Liver (tissue), 7 donors: ENCODE measurements at regions not wholly inside any gene's neighbourhood (a gene's known extent, or its start where the extent isn't known, plus 50 kb on each side); places are given as distances from the start of the nearest gene placed in this dataset.

ENCODE experiments used
- DNase-seq: peaks from one replicate; pipeline ENCODE4 v3.0.0-alpha.2; 2017; ENCODE audit warnings: low spot score
- H3K27ac ChIP-seq, 2 donors: one replicate each; pipeline ENCODE4 v1.7.0; 2013; ENCODE audit warnings: inconsistent platforms in 2 of 2, low read length in 2 of 2, control low read depth in 1 of 2, low read depth in 1 of 2, mild to moderate bottlenecking in 1 of 2
- H3K27me3 ChIP-seq, 4 donors: one replicate each; pipeline versions ENCODE4 v1.6.1 to v1.7.0; 2013; ENCODE audit warnings: low read length in 3 of 4, inconsistent platforms in 1 of 4, mild to moderate bottlenecking in 1 of 4, moderate library complexity in 1 of 4; ENCODE audit not compliant: control insufficient read depth in 4 of 4, insufficient read depth in 4 of 4
- H3K36me3 ChIP-seq, 4 donors: one replicate each; pipeline versions ENCODE4 v1.6.1 to v1.7.0; 2013; ENCODE audit warnings: low read length in 3 of 4, mild to moderate bottlenecking in 3 of 4, low read depth in 1 of 4, moderate library complexity in 1 of 4; ENCODE audit not compliant: control insufficient read depth in 4 of 4, insufficient read depth in 3 of 4
- H3K4me1 ChIP-seq, 4 donors: one replicate each; pipeline versions ENCODE4 v1.6.1 to v1.7.0; 2013; ENCODE audit warnings: low read length in 3 of 4, mild to moderate bottlenecking in 3 of 4, moderate library complexity in 1 of 4; ENCODE audit not compliant: control insufficient read depth in 4 of 4, insufficient read depth in 4 of 4
- H3K4me3 ChIP-seq, 3 donors: one replicate each; pipeline versions ENCODE4 v1.6.1 to v1.7.0; 2013; ENCODE audit warnings: low read length in 3 of 3, control low read depth in 1 of 3, low read depth in 1 of 3, mild to moderate bottlenecking in 1 of 3
- H3K9ac ChIP-seq, 2 donors: one replicate each; pipeline ENCODE4 v1.7.0; 2013; ENCODE audit warnings: low read length in 2 of 2, mild to moderate bottlenecking in 2 of 2, moderate library complexity in 2 of 2, control low read depth in 1 of 2, low read depth in 1 of 2
- H3K9me3 ChIP-seq, 4 donors: one replicate each; pipeline versions ENCODE4 v1.6.1 to v1.7.0; 2013; ENCODE audit warnings: low read length in 3 of 4; ENCODE audit not compliant: control insufficient read depth in 4 of 4
- ATF3 ChIP-seq: IDR thresholded peaks from 2 replicates; pipeline ENCODE4 v1.6.1; 2016; ENCODE audit warnings: antibody characterized with exemption
- EGR1 ChIP-seq, 2 donors: IDR thresholded peaks; 2 replicates each; pipeline ENCODE4 v1.6.1; 2016 to 2018; ENCODE audit warnings: antibody characterized with exemption in 2 of 2, low read depth in 2 of 2
- FOXA2 ChIP-seq: IDR thresholded peaks from 2 replicates; pipeline ENCODE4 v1.6.1; 2016; ENCODE audit warnings: antibody characterized with exemption
- HNF4A ChIP-seq, 2 donors: conservative IDR thresholded peaks; 2 replicates each; pipeline ENCODE4 v1.6.1; 2016; ENCODE audit warnings: antibody characterized with exemption in 2 of 2, mild to moderate bottlenecking in 2 of 2
- HNF4G ChIP-seq: IDR thresholded peaks from 2 replicates; pipeline ENCODE4 v1.6.1; 2016; ENCODE audit warnings: antibody characterized with exemption
- JUND ChIP-seq, 2 donors: IDR thresholded peaks; 2 replicates each; pipeline ENCODE4 v1.6.1; 2016; ENCODE audit warnings: antibody characterized with exemption in 2 of 2
- MAX ChIP-seq: IDR thresholded peaks from 2 replicates; pipeline ENCODE4 v1.6.1; 2016; ENCODE audit warnings: antibody characterized with exemption
- NR2F2 ChIP-seq: IDR thresholded peaks from 2 replicates; pipeline ENCODE4 v1.6.1; 2016; ENCODE audit warnings: antibody characterized with exemption
- RAD21 ChIP-seq, 2 donors: IDR thresholded peaks; 2 replicates each; pipeline ENCODE4 v1.6.1; 2016; ENCODE audit warnings: antibody characterized with exemption in 2 of 2, mild to moderate bottlenecking in 2 of 2
- REST ChIP-seq: IDR thresholded peaks from 2 replicates; pipeline ENCODE4 v1.6.1; 2016; ENCODE audit warnings: antibody characterized with exemption, mild to moderate bottlenecking
- RXRA ChIP-seq, 2 donors: IDR thresholded peaks; 2 replicates each; pipeline ENCODE4 v1.6.1; 2017 to 2018; ENCODE audit warnings: antibody characterized with exemption in 2 of 2, mild to moderate bottlenecking in 1 of 2
- SP1 ChIP-seq: IDR thresholded peaks from 2 replicates; pipeline ENCODE4 v1.6.1; 2018; ENCODE audit warnings: antibody characterized with exemption, mild to moderate bottlenecking
- TAF1 ChIP-seq: conservative IDR thresholded peaks from 2 replicates; pipeline ENCODE4 v1.6.1; 2016; ENCODE audit warnings: antibody characterized with exemption, mild to moderate bottlenecking
- YY1 ChIP-seq: IDR thresholded peaks from 2 replicates; pipeline ENCODE4 v1.6.1; 2016; ENCODE audit warnings: antibody characterized with exemption, mild to moderate bottlenecking
- ZBTB33 ChIP-seq: IDR thresholded peaks from 2 replicates; pipeline ENCODE4 v1.6.1; 2016; ENCODE audit warnings: antibody characterized with exemption
- WGBS: extraction: QIAGEN DNeasy Blood & Tissue Kit; methylation state at CpG from one replicate; pipeline ENCODE4 v1.1.7; 2013; 5-methylcytosine and 5-hydroxymethylcytosine counted together
- donor health status: healthy.
- donor health status: healthy.
- donor health status: healthy.
- donor health status: healthy.

GRCh38 chr1:193462629-193463320 lies 276.4 kb upstream of the B3GALT2 start:
- no peaks in the 10 kb centered on the region for H3K27me3 ChIP-seq
- H3K36me3 ChIP-seq = no peaks in the 10 kb centered on the region
- DNase-seq = no peak
- no peaks in the 10 kb centered on the region for H3K4me1 ChIP-seq
- no peaks in the 10 kb centered on the region for H3K9me3 ChIP-seq
- no peak overlapping the region for H3K4me3 ChIP-seq
- no peak overlapping the region for H3K27ac ChIP-seq
- H3K9ac ChIP-seq = no peak overlapping the region
- TF ChIP-seq MAX (no peak), RAD21 (IDR thresholded peaks at IDR 0.05) (no peak), TAF1 (no peak), REST (no peak), HNF4G (no peak), ZBTB33 (no peak), EGR1 (IDR thresholded peaks at IDR 0.05; ENCODE audit: low read depth in 2 of 2) (no peak), YY1 (no peak), HNF4A (conservative IDR thresholded peaks at IDR 0.05) (no peak), FOXA2 (no peak)
- 76% methylated on average over 5 of the region's 5 CpGs for WGBS

GRCh38 chr1:193458628-193459027 lies 272.2 kb upstream of the B3GALT2 start:
- DNase-seq = no peak

GRCh38 chr1:193457676-193458075 lies 271.3 kb upstream of the B3GALT2 start:
- H3K36me3 ChIP-seq = no peaks in the 10 kb centered on the region
- no peaks in the 10 kb centered on the region for H3K4me1 ChIP-seq
- H3K4me3 ChIP-seq = no peak overlapping the region
- no peak for DNase-seq
- no peaks in the 10 kb centered on the region for H3K9me3 ChIP-seq
- 68% methylated on average over 9 of the region's 9 CpGs for WGBS
- H3K9ac ChIP-seq = no peak overlapping the region
- H3K27me3 ChIP-seq = no peaks in the 10 kb centered on the region
- no peak overlapping the region for H3K27ac ChIP-seq
- TF ChIP-seq EGR1 (IDR thresholded peaks at IDR 0.05; ENCODE audit: low read depth in 2 of 2) = no peak
- no peak for TF ChIP-seq REST
- no peak for TF ChIP-seq NR2F2
- TF ChIP-seq JUND (IDR thresholded peaks at IDR 0.05) = no peak
- no peak for TF ChIP-seq SP1
- TF ChIP-seq RXRA (IDR thresholded peaks at IDR 0.05) = no peak

More at GRCh38 chr1:193458628-193459027, 272.2 kb upstream of the B3GALT2 start:
- no peak overlapping the region for H3K27ac ChIP-seq
- no peaks in the 10 kb centered on the region for H3K9me3 ChIP-seq
- no peak for TF ChIP-seq TAF1
- TF ChIP-seq ATF3 = no peak
- TF ChIP-seq FOXA2 = no peak
- no peaks in the 10 kb centered on the region for H3K4me1 ChIP-seq
- no peaks in the 10 kb centered on the region for H3K36me3 ChIP-seq
- 83% methylated on average over 5 of the region's 5 CpGs for WGBS
- no peaks in the 10 kb centered on the region for H3K27me3 ChIP-seq
- H3K4me3 ChIP-seq = no peak overlapping the region
- no peak overlapping the region for H3K9ac ChIP-seq
